ENCODE measurements at regions not wholly inside any gene's neighbourhood (a gene's known extent, or its start where the extent isn't known, plus 50 kb on each side); places are given as distances from the start of the nearest gene placed in this dataset.

GRCh38 chr2:20563251-20563650 is 87.6 kb downstream of the HS1BP3 start:
- H3K4me3 Mint-ChIP-seq (ENCODE audit: low read depth, unreplicated experiment): no peak overlapping the region
- H3K27me3 Mint-ChIP-seq (ENCODE audit: unreplicated experiment): no peaks in the 10 kb centered on the region
- BruUV-seq (replicated peaks): no TSS peak
- H3K36me3 Mint-ChIP-seq (ENCODE audit: insufficient read depth, unreplicated experiment): no peaks in the 10 kb centered on the region
- CTCF ChIA-PET: no interaction called here
- H3K9me3 Mint-ChIP-seq (ENCODE audit: low read depth, unreplicated experiment): no peaks in the 10 kb centered on the region
- intact Hi-C loops (cut with micrococcal nuclease; ENCODE audit: unreplicated experiment): no loop called here
- no peak for DNase-seq
- peaks cover 13% of the 10 kb centered on the region for H3K4me1 Mint-ChIP-seq (ENCODE audit: low read depth, unreplicated experiment)
- no peak for TF ChIP-seq CTCF (IDR thresholded peaks at IDR 0.05; ENCODE audit: unreplicated experiment)
- H3K27ac Mint-ChIP-seq (ENCODE audit: unreplicated experiment): no peak overlapping the region

- CTCF ChIA-PET: no interaction called here
- H3K4me1 Mint-ChIP-seq (ENCODE audit: low read depth, unreplicated experiment): peaks cover 19% of the 10 kb centered on the region
- no peaks in the 10 kb centered on the region for H3K36me3 Mint-ChIP-seq (ENCODE audit: insufficient read depth, unreplicated experiment)
- no TSS peak for BruUV-seq (replicated peaks)
- no peak for DNase-seq
- no peaks in the 10 kb centered on the region for H3K27me3 Mint-ChIP-seq (ENCODE audit: unreplicated experiment)
- H3K9me3 Mint-ChIP-seq (ENCODE audit: low read depth, unreplicated experiment): no peaks in the 10 kb centered on the region
- no peak overlapping the region for H3K27ac Mint-ChIP-seq (ENCODE audit: unreplicated experiment)
- H3K4me3 Mint-ChIP-seq (ENCODE audit: low read depth, unreplicated experiment): no peak overlapping the region
- intact Hi-C loops (cut with micrococcal nuclease; ENCODE audit: unreplicated experiment): no loop called here
- no peak for TF ChIP-seq CTCF (IDR thresholded peaks at IDR 0.05; ENCODE audit: unreplicated experiment)
Observed at GRCh38 chr2:20563833-20564232, 87.1 kb downstream of the HS1BP3 start.

GRCh38 chr2:20565101-20565622 is 85.7 kb downstream of the HS1BP3 start:
- CTCF ChIA-PET: interaction anchor here (1.2 kb wide), 1 partner anchor 12 kb away, joined by 4 read pairs; no protein-coding TSS in a partner anchor
- H3K36me3 Mint-ChIP-seq (ENCODE audit: insufficient read depth, unreplicated experiment): no peaks in the 10 kb centered on the region
- H3K27me3 Mint-ChIP-seq (ENCODE audit: unreplicated experiment): no peaks in the 10 kb centered on the region
- H3K9me3 Mint-ChIP-seq (ENCODE audit: low read depth, unreplicated experiment): no peaks in the 10 kb centered on the region
- intact Hi-C loops (cut with micrococcal nuclease; ENCODE audit: unreplicated experiment): no loop called here
- no TSS peak for BruUV-seq (replicated peaks)
- peaks cover 32% of the 10 kb centered on the region for H3K4me1 Mint-ChIP-seq (ENCODE audit: low read depth, unreplicated experiment)
- H3K4me3 Mint-ChIP-seq (ENCODE audit: low read depth, unreplicated experiment): no peak overlapping the region
- TF ChIP-seq CTCF (IDR thresholded peaks at IDR 0.05; ENCODE audit: unreplicated experiment): no peak
- no peak for DNase-seq
- no peak overlapping the region for H3K27ac Mint-ChIP-seq (ENCODE audit: unreplicated experiment)

- no TSS peak for BruUV-seq (replicated peaks)
- H3K27ac Mint-ChIP-seq (ENCODE audit: unreplicated experiment): no peak overlapping the region
- H3K4me3 Mint-ChIP-seq (ENCODE audit: low read depth, unreplicated experiment): no peak overlapping the region
- CTCF ChIA-PET: interaction anchor here (1.2 kb wide), 1 partner anchor 12 kb away, joined by 4 read pairs; no protein-coding TSS in a partner anchor
- DNase-seq: no peak
- peaks cover 32% of the 10 kb centered on the region for H3K4me1 Mint-ChIP-seq (ENCODE audit: low read depth, unreplicated experiment)
- no peaks in the 10 kb centered on the region for H3K27me3 Mint-ChIP-seq (ENCODE audit: unreplicated experiment)
- no peak for TF ChIP-seq CTCF (IDR thresholded peaks at IDR 0.05; ENCODE audit: unreplicated experiment)
- no peaks in the 10 kb centered on the region for H3K36me3 Mint-ChIP-seq (ENCODE audit: insufficient read depth, unreplicated experiment)
- H3K9me3 Mint-ChIP-seq (ENCODE audit: low read depth, unreplicated experiment): no peaks in the 10 kb centered on the region
- intact Hi-C loops (cut with micrococcal nuclease; ENCODE audit: unreplicated experiment): no loop called here
Observed at GRCh38 chr2:20565623-20566236, 85.2 kb downstream of the HS1BP3 start.

Data from Calu3 (cell line).